A549 (cell line): ENCODE measurements at regions not wholly inside any gene's neighbourhood (a gene's known extent, or its start where the extent isn't known, plus 50 kb on each side); places are given as distances from the start of the nearest gene placed in this dataset.

Experiments
- ATAC-seq, 2 experiments: fragments of 200-7000 bp in 1 of 2; fragments of >200 bp in 1 of 2; cut with Nextera tagmentation in 1 of 2; cut with Tn5 transposase in 1 of 2; 3 replicates each; pipeline versions ENCODE4 v1.8.0 to v1.9.1; 2018 to 2020; ENCODE audit warnings: mild to moderate bottlenecking in 1 of 2, moderate library complexity in 1 of 2
- CTCF ChIA-PET: fragments of 300-600 bp; sonication (Branson Sonifier 250); formaldehyde crosslinking; extraction: SDS; loops from one replicate; lab custom pipeline; 2021; ENCODE audit warnings: antibody characterized with exemption, inconsistent platforms; lab: Yijun Ruan, JAX
- POLR2A ChIA-PET: fragments of 350-600 bp; formaldehyde crosslinking; extraction: SDS; loops from one replicate; lab custom pipeline; 2021; ENCODE audit warnings: antibody characterized with exemption, inconsistent platforms; lab: Yijun Ruan, JAX
- DNase-seq, 2 experiments: peaks; one replicate each; pipeline versions ENCODE4 v3.0.0 to v3.0.0-alpha.2; 2011 to 2016; ENCODE audit warnings: low read depth in 1 of 2, low spot score in 1 of 2
- FAIRE-seq: peaks from 2 replicates; lab custom pipeline; 2011; peaks lifted over from hg19 to GRCh38; lab: Jason Lieb, UNC
- H3K27ac ChIP-seq, 2 experiments: fragments of >200 bp; sonication (Bioruptor Twin); formaldehyde crosslinking; 3 replicates each; pipeline ENCODE4 v1.5.1; 2016 to 2017
- H3K4me1 ChIP-seq: fragments of >200 bp; sonication (Bioruptor Twin); formaldehyde crosslinking; 3 replicates; pipeline ENCODE4 v1.6.1; 2016
- H3K4me2 ChIP-seq: fragments of >200 bp; sonication (Bioruptor Twin); formaldehyde crosslinking; 3 replicates; pipeline ENCODE4 v1.6.1; 2016
- H3K4me3 ChIP-seq: fragments of >200 bp; sonication (Bioruptor Twin); formaldehyde crosslinking; 3 replicates; pipeline ENCODE4 v1.5.1; 2016
- H3K9me3 ChIP-seq: fragments of >200 bp; sonication (Bioruptor Twin); formaldehyde crosslinking; 3 replicates; pipeline ENCODE4 v1.6.1; 2016
- CBX2 ChIP-seq: fragments of 200-600 bp; sonication (generic); IDR thresholded peaks from 2 replicates; pipeline ENCODE4 v1.6.1; 2016; ENCODE audit warnings: low read depth, mild to moderate bottlenecking, borderline replicate concordance
- CHD4 ChIP-seq: fragments of 200-600 bp; sonication (generic); IDR thresholded peaks from 2 replicates; pipeline ENCODE4 v1.6.1; 2016; ENCODE audit warnings: antibody characterized with exemption, mild to moderate bottlenecking, borderline replicate concordance
- E2F6 ChIP-seq: IDR thresholded peaks from 2 replicates; pipeline ENCODE4 v1.6.1; 2012; ENCODE audit warnings: low read depth, borderline replicate concordance
- EP300 ChIP-seq, 2 experiments: fragments of >200 bp; sonication (Bioruptor Twin); formaldehyde crosslinking; IDR thresholded peaks; 2 replicates in 1 of 2; 3 replicates in 1 of 2; pipeline ENCODE4 v1.6.1; 2016 to 2017
- ESRRA ChIP-seq: fragments of 150-350 bp; IDR thresholded peaks from 2 replicates; pipeline ENCODE4 v1.6.1; 2014; ENCODE audit warnings: mild to moderate bottlenecking, low read length, borderline replicate concordance
- FOXS1 ChIP-seq: fragments of 250-450 bp; sonication (Bioruptor Pico); IDR thresholded peaks from 2 replicates; pipeline ENCODE4 v1.5.0; 2020; ENCODE audit warnings: mild to moderate bottlenecking, moderate library complexity
- HDAC2 ChIP-seq: fragments of 200-600 bp; sonication (generic); IDR thresholded peaks from 2 replicates; pipeline ENCODE4 v1.6.1; 2016
- HOXA7 ChIP-seq: fragments of 250-450 bp; sonication (Bioruptor Pico); IDR thresholded peaks from 2 replicates; pipeline ENCODE4 v1.5.0; 2020; ENCODE audit warnings: mild to moderate bottlenecking, moderate library complexity
- HOXB5 ChIP-seq: fragments of 250-450 bp; sonication (Bioruptor Pico); IDR thresholded peaks from 2 replicates; pipeline ENCODE4 v1.5.0; 2020; ENCODE audit warnings: mild to moderate bottlenecking, moderate library complexity
- JUNB ChIP-seq: fragments of >200 bp; sonication (Bioruptor Twin); formaldehyde crosslinking; IDR thresholded peaks from 2 replicates; pipeline ENCODE4 v1.6.1; 2016
- KDM1A ChIP-seq: fragments of 200-600 bp; sonication (generic); IDR thresholded peaks from 2 replicates; pipeline ENCODE4 v1.6.1; 2016; ENCODE audit warnings: low read depth, mild to moderate bottlenecking
- MAZ ChIP-seq: fragments of 150-350 bp; IDR thresholded peaks from 2 replicates; pipeline ENCODE4 v1.6.1; 2014; ENCODE audit warnings: antibody characterized with exemption, low read depth, low read length, borderline replicate concordance
- MYC ChIP-seq: IDR thresholded peaks from 2 replicates; pipeline ENCODE4 v1.6.1; 2012; ENCODE audit warnings: mild to moderate bottlenecking, inconsistent platforms, low read length, improper control_type of control experiment, borderline replicate concordance
- RAD21 ChIP-seq, 2 experiments: fragments of >200 bp in 1 of 2; sonication (Bioruptor Twin) in 1 of 2; formaldehyde crosslinking in 1 of 2; IDR thresholded peaks in 1 of 2; conservative IDR thresholded peaks in 1 of 2; 2 replicates in 1 of 2; 3 replicates in 1 of 2; pipeline ENCODE4 v1.6.1; 2012 to 2018; ENCODE audit warnings: inconsistent platforms in 1 of 2
- RARB ChIP-seq: fragments of 250-450 bp; sonication (Bioruptor Pico); IDR thresholded peaks from 2 replicates; pipeline ENCODE4 v1.8.0; 2021; ENCODE audit warnings: mild to moderate bottlenecking, moderate library complexity
- RFX5 ChIP-seq: fragments of 450-650 bp; IDR thresholded peaks from 2 replicates; pipeline ENCODE4 v1.7.1; 2014; ENCODE audit warnings: antibody characterized with exemption, mild to moderate bottlenecking, moderate library complexity
- TFCP2L1 ChIP-seq: fragments of 250-450 bp; sonication (Bioruptor Pico); IDR thresholded peaks from 2 replicates; pipeline ENCODE4 v1.5.0; 2021; ENCODE audit warnings: mild to moderate bottlenecking
- TP53 ChIP-seq: fragments of 250-450 bp; sonication (Bioruptor Pico); IDR thresholded peaks from 2 replicates; pipeline ENCODE4 v1.5.0; 2021; ENCODE audit warnings: mild to moderate bottlenecking, moderate library complexity
- ZNF302 ChIP-seq: fragments of 250-450 bp; sonication (Bioruptor Pico); IDR thresholded peaks from 2 replicates; pipeline ENCODE4 v1.9.0; 2021; ENCODE audit warnings: inconsistent platforms, mild to moderate bottlenecking, moderate library complexity
- WGBS: methylation state at CpG from one replicate; pipeline ENCODE4 v1.1.6; 2017; ENCODE audit errors: missing lambda C conversion rate; 5-methylcytosine and 5-hydroxymethylcytosine counted together
- TF ChIP-seq, protein P1 (sequence below): fragments of 450-650 bp; IDR thresholded peaks from 2 replicates; pipeline ENCODE4 v1.6.1; 2014; ENCODE audit warnings: antibody characterized with exemption
- TF ChIP-seq, protein P2 (sequence below): fragments of >200 bp; sonication (Bioruptor Twin); formaldehyde crosslinking; IDR thresholded peaks from 3 replicates; pipeline ENCODE4 v1.6.1; 2016

GRCh38 chr1:99540744-99541143 is 105.2 kb upstream of the PALMD start:
- Histone ChIP-seq H3K9me3 (no peaks in the 10 kb centered on the region; the same call in 2 of the 3 replicates), H3K27ac (no peak overlapping the region), H3K4me3 (no peak overlapping the region), H3K4me1 (peaks cover 22% of the 10 kb centered on the region), H3K4me2 (no peak overlapping the region)
- 90% methylated on average over 1 of the region's 1 CpG for WGBS
- ATAC-seq (no peak), DNase-seq (no peak), FAIRE-seq (no peak)
- TF ChIP-seq HDAC2 = no peak
- TF ChIP-seq ZNF302 (CRISPR knock-in tag) = no peak
- POLR2A ChIA-PET = no interaction called here
- CTCF ChIA-PET = no interaction called here

DNA sequence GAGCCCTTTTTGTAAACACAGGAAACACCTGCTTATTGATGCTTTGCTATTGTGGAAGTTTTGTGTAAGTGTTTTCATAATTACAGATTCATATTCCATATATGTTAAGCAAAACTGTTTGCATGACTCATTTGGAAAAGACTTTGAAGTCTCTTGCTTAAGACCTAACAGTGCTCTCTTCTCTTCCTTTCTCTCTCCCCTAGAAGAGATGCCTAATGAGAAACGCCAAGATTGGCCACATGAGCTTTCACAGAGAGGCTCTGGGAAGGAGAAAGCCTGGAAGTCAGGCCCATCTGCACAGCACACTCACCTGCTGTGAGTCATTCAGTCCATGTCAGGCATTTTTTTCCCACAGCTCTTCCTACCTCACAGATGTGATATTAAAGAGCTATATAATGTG is 101.6 kb upstream of the PALMD start:
- DNase-seq = no peak
- no peak for FAIRE-seq
- CTCF ChIA-PET = interaction anchor here (0.9 to 1.0 kb wide), 2 partner anchors 9 to 64 kb away, joined by 3 to 4 read pairs; no protein-coding TSS in a partner anchor

GRCh38 chr1:99546432-99547416 is 99.2 kb upstream of the PALMD start:
- POLR2A ChIA-PET = no interaction called here
- FAIRE-seq = no peak
- no peak for DNase-seq
- no peak for TF ChIP-seq RAD21 (conservative IDR thresholded peaks at IDR 0.05 in 1 of 2, IDR thresholded peaks at IDR 0.05 in 1 of 2)
- TF ChIP-seq, protein P1, sequence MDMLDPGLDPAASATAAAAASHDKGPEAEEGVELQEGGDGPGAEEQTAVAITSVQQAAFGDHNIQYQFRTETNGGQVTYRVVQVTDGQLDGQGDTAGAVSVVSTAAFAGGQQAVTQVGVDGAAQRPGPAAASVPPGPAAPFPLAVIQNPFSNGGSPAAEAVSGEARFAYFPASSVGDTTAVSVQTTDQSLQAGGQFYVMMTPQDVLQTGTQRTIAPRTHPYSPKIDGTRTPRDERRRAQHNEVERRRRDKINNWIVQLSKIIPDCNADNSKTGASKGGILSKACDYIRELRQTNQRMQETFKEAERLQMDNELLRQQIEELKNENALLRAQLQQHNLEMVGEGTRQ = no peak
- TF ChIP-seq CBX2 = no peak
- TF ChIP-seq, protein P2, sequence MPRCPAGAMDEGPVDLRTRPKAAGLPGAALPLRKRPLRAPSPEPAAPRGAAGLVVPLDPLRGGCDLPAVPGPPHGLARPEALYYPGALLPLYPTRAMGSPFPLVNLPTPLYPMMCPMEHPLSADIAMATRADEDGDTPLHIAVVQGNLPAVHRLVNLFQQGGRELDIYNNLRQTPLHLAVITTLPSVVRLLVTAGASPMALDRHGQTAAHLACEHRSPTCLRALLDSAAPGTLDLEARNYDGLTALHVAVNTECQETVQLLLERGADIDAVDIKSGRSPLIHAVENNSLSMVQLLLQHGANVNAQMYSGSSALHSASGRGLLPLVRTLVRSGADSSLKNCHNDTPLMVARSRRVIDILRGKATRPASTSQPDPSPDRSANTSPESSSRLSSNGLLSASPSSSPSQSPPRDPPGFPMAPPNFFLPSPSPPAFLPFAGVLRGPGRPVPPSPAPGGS = no peak
- TF ChIP-seq HOXB5 = no peak
- Histone ChIP-seq H3K4me3 (no peak overlapping the region), H3K9me3 (no peaks in the 10 kb centered on the region), H3K27ac (no peak overlapping the region), H3K4me1 (peaks cover 5% of the 10 kb centered on the region; the same call in 2 of the 3 replicates), H3K4me2 (no peak overlapping the region)
- 57% methylated on average over 3 of the region's 3 CpGs for WGBS
- no peak for ATAC-seq
- CTCF ChIA-PET = interaction anchor here (0.7 kb wide), 2 partner anchors 47 to 1907 kb away, joined by 3 read pairs; no protein-coding TSS in a partner anchor

More for the DNA sequence above, 101.6 kb upstream of the PALMD start:
- TF ChIP-seq HDAC2 (no peak), CBX2 (no peak), FOXS1 (no peak), TP53 (CRISPR knock-in tag) (no peak), EP300 (IDR thresholded peaks at IDR 0.05) (no peak), MAZ (no peak), RFX5 (no peak), HOXA7 (no peak), KDM1A (no peak), E2F6 (no peak), CHD4 (no peak), RARB (CRISPR knock-in tag) (no peak), RAD21 (conservative IDR thresholded peaks at IDR 0.05 in 1 of 2, IDR thresholded peaks at IDR 0.05 in 1 of 2) (no peak), MYC (no peak), JUNB (no peak), ZNF302 (CRISPR knock-in tag) (no peak), ESRRA (no peak), TFCP2L1 (no peak)
- TF ChIP-seq, protein P1 = no peak
- TF ChIP-seq, all 56 proteins: peak for 0
- Histone ChIP-seq H3K4me3 (no peak overlapping the region), H3K4me1 (peaks cover 5% of the 10 kb centered on the region; the same call in 2 of the 3 replicates), H3K27ac (no peak overlapping the region; a peak in 1 of 6 replicates), H3K4me2 (no peak overlapping the region), H3K9me3 (no peaks in the 10 kb centered on the region; the same call in 2 of the 3 replicates)
- POLR2A ChIA-PET = no interaction called here
- 6% methylated on average over 1 of the region's 1 CpG for WGBS
- ATAC-seq = peak in 1 of 2 experiments; percentile 56; a peak in 2 of 6 replicates
